ENCODE measurements at regions not wholly inside any gene's neighbourhood (a gene's known extent, or its start where the extent isn't known, plus 50 kb on each side); places are given as distances from the start of the nearest gene placed in this dataset.

GRCh38 chr4:81743731-81744435 is 272.2 kb upstream of the RASGEF1B start:
- H3K9me3 Mint-ChIP-seq (ENCODE audit: insufficient read depth): no peaks in the 10 kb centered on the region
- WGBS (ENCODE audit: insufficient coverage): 94% methylated on average over 9 of the region's 9 CpGs
- no peak overlapping the region for H3K4me3 Mint-ChIP-seq
- POLR2A ChIA-PET: no interaction called here
- Histone ChIP-seq H3K9me3 (ENCODE audit: control extremely low read depth in 1 of 3, control insufficient read depth in 2 of 3, insufficient read depth in 1 of 3, low read length in 2 of 3) (peaks cover 0 to 4% (median 3%) of the 10 kb centered on the region in 3 donors), H3K4me2 (replicated peaks; ENCODE audit: low read depth, low read length, poor library complexity, severe bottlenecking) (no peak overlapping the region), H4K20me1 (ENCODE audit: control insufficient read depth, insufficient read depth, low read length, poor library complexity, severe bottlenecking) (no peaks in the 10 kb centered on the region), H3K4me3 (ENCODE audit: control extremely low read depth in 1 of 5, extremely low read depth in 1 of 5, insufficient read depth in 1 of 5, low read depth in 2 of 5, low read length in 4 of 5) (no peak overlapping the region), H3K36me3 (replicated peaks in 1 of 2; ENCODE audit: control extremely low read depth in 1 of 2, control insufficient read depth in 1 of 2, extremely low read depth in 1 of 2, insufficient read depth in 2 of 2, low read length in 1 of 2) (no peaks in the 10 kb centered on the region), H3K4me1 (ENCODE audit: control insufficient read depth in 2 of 2, insufficient read depth in 2 of 2, low read length in 2 of 2) (peaks cover 9 to 15% of the 10 kb centered on the region in 2 donors), H3K27me3 (replicated peaks in 1 of 4; ENCODE audit: control extremely low read depth in 1 of 4, control insufficient read depth in 3 of 4, insufficient read depth in 4 of 4, low read length in 3 of 4) (no peaks in the 10 kb centered on the region), H2AFZ (ENCODE audit: insufficient read depth, low read depth, low read length, poor library complexity, severe bottlenecking) (no peak overlapping the region), H3K27ac (ENCODE audit: low read length in 2 of 2) (no peak overlapping the region), H3K79me2 (ENCODE audit: control insufficient read depth, insufficient read depth, low read length) (no peaks in the 10 kb centered on the region), H3K9ac (ENCODE audit: low read length) (no peak overlapping the region)
- no peaks in the 10 kb centered on the region for H3K27me3 Mint-ChIP-seq
- CTCF ChIA-PET: interaction anchor here (1.1 kb wide), 1 partner anchor 15 kb away, joined by 3 read pairs; no protein-coding TSS in a partner anchor
- no peak overlapping the region for H3K27ac Mint-ChIP-seq
- DNase-seq: no peak
- intact Hi-C loops (cut with micrococcal nuclease): no loop called here
- peaks cover 17% of the 10 kb centered on the region for H3K4me1 Mint-ChIP-seq
- no peak for ATAC-seq (ENCODE audit: low read depth)
- TF ChIP-seq EZH2 (IDR thresholded peaks at IDR 0.05; ENCODE audit: borderline replicate concordance, insufficient read depth, low read depth, low read length, poor library complexity, severe bottlenecking): no peak
- TF ChIP-seq CTCF (IDR thresholded peaks at IDR 0.05): no peak

- Histone ChIP-seq H3K79me2 (ENCODE audit: control insufficient read depth, insufficient read depth, low read length) (no peaks in the 10 kb centered on the region), H3K4me3 (ENCODE audit: control extremely low read depth in 1 of 5, extremely low read depth in 1 of 5, insufficient read depth in 1 of 5, low read depth in 2 of 5, low read length in 4 of 5) (no peak overlapping the region), H3K27ac (ENCODE audit: low read length in 2 of 2) (no peak overlapping the region), H3K4me2 (replicated peaks; ENCODE audit: low read depth, low read length, poor library complexity, severe bottlenecking) (no peak overlapping the region), H3K9ac (ENCODE audit: low read length) (no peak overlapping the region), H3K36me3 (replicated peaks in 1 of 2; ENCODE audit: control extremely low read depth in 1 of 2, control insufficient read depth in 1 of 2, extremely low read depth in 1 of 2, insufficient read depth in 2 of 2, low read length in 1 of 2) (no peaks in the 10 kb centered on the region), H3K4me1 (ENCODE audit: control insufficient read depth in 2 of 2, insufficient read depth in 2 of 2, low read length in 2 of 2) (peaks cover 6 to 9% of the 10 kb centered on the region in 2 donors), H3K27me3 (replicated peaks in 1 of 4; ENCODE audit: control extremely low read depth in 1 of 4, control insufficient read depth in 3 of 4, insufficient read depth in 4 of 4, low read length in 3 of 4) (no peaks in the 10 kb centered on the region), H4K20me1 (ENCODE audit: control insufficient read depth, insufficient read depth, low read length, poor library complexity, severe bottlenecking) (no peaks in the 10 kb centered on the region), H2AFZ (ENCODE audit: insufficient read depth, low read depth, low read length, poor library complexity, severe bottlenecking) (peak overlapping the region; percentile 23), H3K9me3 (ENCODE audit: control extremely low read depth in 1 of 3, control insufficient read depth in 2 of 3, insufficient read depth in 1 of 3, low read length in 2 of 3) (no peaks in the 10 kb centered on the region)
- POLR2A ChIA-PET: no interaction called here
- DNase-seq (no peak), ATAC-seq (ENCODE audit: low read depth) (no peak)
- no peak overlapping the region for H3K4me3 Mint-ChIP-seq
- H3K27ac Mint-ChIP-seq: peak overlapping the region; percentile 6
- CTCF ChIA-PET: no interaction called here
- no peaks in the 10 kb centered on the region for H3K27me3 Mint-ChIP-seq
- intact Hi-C loops (cut with micrococcal nuclease): no loop called here
- H3K9me3 Mint-ChIP-seq (ENCODE audit: insufficient read depth): no peaks in the 10 kb centered on the region
- peaks cover 10% of the 10 kb centered on the region for H3K4me1 Mint-ChIP-seq
- TF ChIP-seq EZH2 (IDR thresholded peaks at IDR 0.05; ENCODE audit: borderline replicate concordance, insufficient read depth, low read depth, low read length, poor library complexity, severe bottlenecking): no peak
- no peak for TF ChIP-seq CTCF (IDR thresholded peaks at IDR 0.05)
Measured at GRCh38 chr4:81740487-81740886, 268.8 kb upstream of the RASGEF1B start.
